ENCODE measurements at regions not wholly inside any gene's neighbourhood (a gene's known extent, or its start where the extent isn't known, plus 50 kb on each side); places are given as distances from the start of the nearest gene placed in this dataset.

GRCh38 chr11:109795234-109795633, 298.0 kb upstream of the ZC3H12C start:
- intact Hi-C loops (cut with micrococcal nuclease; ENCODE audit: unreplicated experiment) = no loop called here
- FAIRE-seq = no peak
- ChIA-PET RAD21 (ENCODE audit: unreplicated experiment) (no interaction called here), CTCF (no interaction called here), POLR2A (no interaction called here), SMC1A (ENCODE audit: uncharacterized antibody, unreplicated experiment) (no interaction called here)
- no TSS peak for BruUV-seq (replicated peaks)
- no peak for ATAC-seq
- WGBS (ENCODE audit: insufficient coverage, insufficient replicate concordance, low lambda C conversion rate, missing lambda C conversion rate) = 36% methylated on average over 4 of the region's 4 CpGs
- no peak overlapping the region for H2AFZ ChIP-seq (ENCODE audit: control insufficient read depth, low read depth, low read length)
- in situ Hi-C loops (cut with MboI) = no loop called here
- no peaks in the 10 kb centered on the region for H3K79me2 ChIP-seq (ENCODE audit: control insufficient read depth, insufficient read depth, low read length)
- no peaks in the 10 kb centered on the region for H3K27me3 ChIP-seq (replicated peaks in 1 of 2; ENCODE audit: control insufficient read depth in 2 of 2, insufficient read depth in 2 of 2, low read length in 1 of 2)
- H3K9ac ChIP-seq (ENCODE audit: control insufficient read depth, insufficient read depth, low read length) = no peak overlapping the region
- no peak overlapping the region for H3K4me3 ChIP-seq
- H3K36me3 ChIP-seq (ENCODE audit: control insufficient read depth in 2 of 2, insufficient read depth in 2 of 2, low read length in 1 of 2) = no peaks in the 10 kb centered on the region
- TF ChIP-seq BHLHE40 (IDR thresholded peaks at IDR 0.05; ENCODE audit: borderline replicate concordance in 1 of 2, low read depth in 2 of 2, low read length in 1 of 2) (no peak), ZNF207 (IDR thresholded peaks at IDR 0.05; ENCODE audit: borderline replicate concordance) (no peak), IRF4 (IDR thresholded peaks at IDR 0.05; ENCODE audit: low read depth, low read length) (no peak), ZBTB33 (IDR thresholded peaks at IDR 0.05) (no peak), EED (IDR thresholded peaks at IDR 0.05; ENCODE audit: low read depth) (no peak), WRNIP1 (IDR thresholded peaks at IDR 0.05; ENCODE audit: borderline replicate concordance, low read depth, low read length) (no peak), PAX5 (IDR thresholded peaks at IDR 0.05; ENCODE audit: borderline replicate concordance, low read depth, low read length) (no peak), ZZZ3 (IDR thresholded peaks at IDR 0.05; ENCODE audit: control insufficient read depth, insufficient read length, low read depth) (no peak), CEBPZ (IDR thresholded peaks at IDR 0.05; ENCODE audit: low read depth, low read length) (no peak), ZBTB11 (CRISPR knock-in tag; IDR thresholded peaks at IDR 0.05) (no peak)
- H4K20me1 ChIP-seq (ENCODE audit: control insufficient read depth, insufficient read depth) = no peaks in the 10 kb centered on the region
- H3K4me1 ChIP-seq (ENCODE audit: control insufficient read depth, insufficient read depth, low read length) = no peaks in the 10 kb centered on the region
- H3K27ac ChIP-seq (ENCODE audit: control insufficient read depth, insufficient read depth) = no peak overlapping the region
- no peak overlapping the region for H3K4me2 ChIP-seq (ENCODE audit: control insufficient read depth, insufficient read depth)
- DNase-seq (ENCODE audit: low read depth, low spot score) = no peak
- H3K9me3 ChIP-seq (replicated peaks; ENCODE audit: control insufficient read depth, insufficient read depth, low read length) = no peaks in the 10 kb centered on the region
